H9 (cell line): ENCODE measurements at regions not wholly inside any gene's neighbourhood (a gene's known extent, or its start where the extent isn't known, plus 50 kb on each side); places are given as distances from the start of the nearest gene placed in this dataset.

Experiments used
- DNase-seq: peaks from one replicate; pipeline ENCODE4 v3.0.0-alpha.2; 2017
- H2AFZ ChIP-seq: one replicate; pipeline ENCODE4 v1.6.1; 2013; ENCODE audit warnings: mild to moderate bottlenecking, low read length, control low read depth, moderate library complexity
- H2AK5ac ChIP-seq: 2 replicates; pipeline ENCODE4 v1.6.1; 2013; ENCODE audit warnings: low read length, control low read depth, mixed read lengths; ENCODE audit not compliant: insufficient read length
- H2BK120ac ChIP-seq: one replicate; pipeline ENCODE4 v1.6.1; 2013; ENCODE audit warnings: low read depth, mild to moderate bottlenecking, low read length, control low read depth, inconsistent platforms; ENCODE audit not compliant: poor library complexity, severe bottlenecking
- H2BK12ac ChIP-seq: 2 replicates; pipeline ENCODE4 v1.6.1; 2013; ENCODE audit warnings: low read length, control low read depth, mixed read lengths, low read depth; ENCODE audit not compliant: insufficient read length
- H2BK15ac ChIP-seq: 2 replicates; pipeline ENCODE4 v1.6.1; 2013; ENCODE audit warnings: low read depth, low read length, control low read depth
- H2BK20ac ChIP-seq: one replicate; pipeline ENCODE4 v1.6.1; 2013; ENCODE audit warnings: low read depth, mild to moderate bottlenecking, low read length, control low read depth, inconsistent platforms; ENCODE audit not compliant: poor library complexity, severe bottlenecking
- H2BK5ac ChIP-seq: 2 replicates; pipeline ENCODE4 v1.6.1; 2013; ENCODE audit warnings: low read length, control low read depth, mixed read lengths; ENCODE audit not compliant: insufficient read length
- H3K14ac ChIP-seq: 2 replicates; pipeline ENCODE4 v1.6.1; 2013; ENCODE audit warnings: low read length, control low read depth; ENCODE audit not compliant: insufficient read depth
- H3K18ac ChIP-seq: 2 replicates; pipeline ENCODE4 v1.6.1; 2013; ENCODE audit warnings: low read depth, mild to moderate bottlenecking, mixed read lengths, low read length, control low read depth; ENCODE audit not compliant: insufficient read length
- H3K23ac ChIP-seq: 2 replicates; pipeline ENCODE4 v1.6.1; 2013; ENCODE audit warnings: low read length, control low read depth, mixed read lengths, low read depth; ENCODE audit not compliant: insufficient read length
- H3K23me2 ChIP-seq: 2 replicates; pipeline ENCODE4 v1.6.1; 2013; ENCODE audit warnings: low read depth, mild to moderate bottlenecking, mixed read lengths, low read length, control low read depth; ENCODE audit not compliant: insufficient read length, poor library complexity, severe bottlenecking
- H3K27ac ChIP-seq: 2 replicates; pipeline ENCODE4 v1.5.1; 2013; ENCODE audit warnings: low read length, control low read depth, mixed read lengths, low read depth; ENCODE audit not compliant: insufficient read length
- H3K27me3 ChIP-seq: 2 replicates; pipeline ENCODE4 v1.6.1; 2013; ENCODE audit warnings: low read length, control low read depth, inconsistent platforms; ENCODE audit not compliant: insufficient read depth
- H3K4ac ChIP-seq: 2 replicates; pipeline ENCODE4 v1.6.1; 2013; ENCODE audit warnings: low read depth, mild to moderate bottlenecking, control low read depth, inconsistent platforms, low read length, moderate library complexity
- H3K4me1 ChIP-seq: 2 replicates; pipeline ENCODE4 v1.6.1; 2013; ENCODE audit warnings: low read length, control low read depth, inconsistent platforms; ENCODE audit not compliant: insufficient read depth
- H3K4me2 ChIP-seq: 2 replicates; pipeline ENCODE4 v1.6.1; 2013; ENCODE audit warnings: low read length, control low read depth, mixed read lengths; ENCODE audit not compliant: insufficient read length, insufficient read depth
- H3K56ac ChIP-seq: 2 replicates; pipeline ENCODE4 v1.6.1; 2013; ENCODE audit warnings: low read depth, mild to moderate bottlenecking, mixed read lengths, low read length, control low read depth; ENCODE audit not compliant: insufficient read length
- H3K79me1 ChIP-seq: 2 replicates; pipeline ENCODE4 v1.6.1; 2013; ENCODE audit warnings: low read depth, mild to moderate bottlenecking, moderate library complexity, low read length, control low read depth, inconsistent platforms; ENCODE audit not compliant: insufficient read depth, poor library complexity, severe bottlenecking
- H3K79me2 ChIP-seq: 2 replicates; pipeline ENCODE4 v1.6.1; 2013; ENCODE audit warnings: low read length, control low read depth, inconsistent platforms; ENCODE audit not compliant: insufficient read depth
- H3K9ac ChIP-seq: 2 replicates; pipeline ENCODE4 v1.6.1; 2013; ENCODE audit warnings: low read length, control low read depth, mixed read lengths; ENCODE audit not compliant: insufficient read length; ENCODE audit errors: extremely low read depth
- H3K9me3 ChIP-seq: one replicate; pipeline ENCODE4 v1.6.1; 2013; ENCODE audit warnings: low read depth, low read length, inconsistent platforms; ENCODE audit not compliant: control insufficient read depth
- H3T11ph ChIP-seq: one replicate; pipeline ENCODE4 v1.6.1; 2013; ENCODE audit warnings: mild to moderate bottlenecking, low read length, control low read depth, inconsistent platforms
- H4K20me1 ChIP-seq: one replicate; pipeline ENCODE4 v1.6.1; 2013; ENCODE audit not compliant: control insufficient read depth, insufficient read length, insufficient read depth
- H4K5ac ChIP-seq: 2 replicates; pipeline ENCODE4 v1.6.1; 2013; ENCODE audit warnings: low read depth, mild to moderate bottlenecking, mixed read lengths, low read length, control low read depth; ENCODE audit not compliant: insufficient read length
- H4K8ac ChIP-seq: replicated peaks from 2 replicates; pipeline ENCODE4 v1.6.1; 2013; ENCODE audit warnings: low read length, control low read depth, mixed read lengths, low read depth; ENCODE audit not compliant: insufficient read length
- H4K91ac ChIP-seq: 2 replicates; pipeline ENCODE4 v1.6.1; 2013; ENCODE audit warnings: low read depth, mild to moderate bottlenecking, moderate library complexity, mixed read lengths, low read length, control low read depth; ENCODE audit not compliant: insufficient read length
- H3K27ac Mint-ChIP-seq, 3 experiments: 2 replicates in 2 of 3; 3 replicates in 1 of 3; pipeline ENCODE4 v1.8.0; 2020 to 2021; ENCODE audit warnings: mixed read lengths in 3 of 3, mild to moderate bottlenecking in 1 of 3, moderate library complexity in 1 of 3
- H3K27me3 Mint-ChIP-seq: 2 replicates; pipeline ENCODE4 v1.8.0; 2021; ENCODE audit warnings: low read depth, mild to moderate bottlenecking, moderate library complexity, mixed read lengths
- H3K36me3 Mint-ChIP-seq, 3 experiments: 2 replicates in 2 of 3; 3 replicates in 1 of 3; pipeline ENCODE4 v1.8.0; 2020 to 2021; ENCODE audit warnings: low read depth in 3 of 3, mixed read lengths in 3 of 3; ENCODE audit not compliant: insufficient read depth in 1 of 3
- H3K4me1 Mint-ChIP-seq, 2 experiments: 2 replicates each; pipeline ENCODE4 v1.8.0; 2020; ENCODE audit warnings: mixed read lengths in 2 of 2
- H3K4me3 Mint-ChIP-seq, 2 experiments: 2 replicates in 1 of 2; 3 replicates in 1 of 2; pipeline ENCODE4 v1.8.0; 2020 to 2021; ENCODE audit warnings: mild to moderate bottlenecking in 2 of 2, mixed read lengths in 2 of 2, moderate library complexity in 1 of 2
- H3K9me3 Mint-ChIP-seq, 2 experiments: 2 replicates in 1 of 2; 3 replicates in 1 of 2; pipeline ENCODE4 v1.8.0; 2020; ENCODE audit warnings: mild to moderate bottlenecking in 2 of 2, mixed read lengths in 2 of 2, moderate library complexity in 1 of 2
- CTCF ChIP-seq: fragments of 200-600 bp; sonication (generic); conservative IDR thresholded peaks from 3 replicates; pipeline ENCODE4 v1.8.0; 2021; ENCODE audit warnings: antibody characterized with exemption, mild to moderate bottlenecking
- WGBS: extraction: QIAGEN DNeasy Blood & Tissue Kit; methylation state at CpG from one replicate; pipeline ENCODE4 v1.1.7; 2013; ENCODE audit warnings: missing lambda C conversion rate, low lambda C conversion rate, mixed read lengths; ENCODE audit not compliant: insufficient read length; ENCODE audit errors: extremely low coverage; 5-methylcytosine and 5-hydroxymethylcytosine counted together

- H3T11ph ChIP-seq, result no peak overlapping the region
- no peak for DNase-seq
- no peak for TF ChIP-seq CTCF
- Mint-ChIP-seq H3K4me3 (no peak overlapping the region), H3K9me3 (no peaks in the 10 kb centered on the region), H3K27me3 (no peaks in the 10 kb centered on the region), H3K36me3 (no peaks in the 10 kb centered on the region; a peak in 1 of 7 replicates), H3K27ac (no peak overlapping the region), H3K4me1 (peaks cover 2 to 10% of the 10 kb centered on the region in 2 experiments)
- no peak overlapping the region for H2BK12ac ChIP-seq
- H2BK120ac ChIP-seq, result no peak overlapping the region
- peaks cover 2% of the 10 kb centered on the region; the same call in 1 of the 2 replicates for H3K79me2 ChIP-seq
- H3K27me3 ChIP-seq, result no peaks in the 10 kb centered on the region
- H3K56ac ChIP-seq, result no peak overlapping the region
- no peaks in the 10 kb centered on the region for H3K4me1 ChIP-seq
- H4K5ac ChIP-seq, result no peak overlapping the region
- H3K79me1 ChIP-seq, result no peaks in the 10 kb centered on the region
- no peak overlapping the region for H3K18ac ChIP-seq
- H4K8ac ChIP-seq, result no peak overlapping the region
- H3K4ac ChIP-seq, result no peak overlapping the region
- WGBS, result no CpG with 5 or more reads among the region's 6 CpGs
- no peak overlapping the region for H3K9ac ChIP-seq
- H3K27ac ChIP-seq, result no peak overlapping the region
- no peak overlapping the region for H2BK5ac ChIP-seq
- H4K20me1 ChIP-seq, result no peaks in the 10 kb centered on the region
- H3K9me3 ChIP-seq, result no peaks in the 10 kb centered on the region
- H3K14ac ChIP-seq, result no peak overlapping the region
- H2AFZ ChIP-seq, result no peak overlapping the region
- no peak overlapping the region for H2BK20ac ChIP-seq
- H3K23me2 ChIP-seq, result no peaks in the 10 kb centered on the region
- no peak overlapping the region for H4K91ac ChIP-seq
- H3K23ac ChIP-seq, result no peak overlapping the region
- H3K4me2 ChIP-seq, result no peak overlapping the region
- no peak overlapping the region for H2AK5ac ChIP-seq
- H2BK15ac ChIP-seq, result no peak overlapping the region
Observed at GRCh38 chr7:13792208-13792607, 197.3 kb downstream of the ETV1 start.
